ENCODE measurements at regions not wholly inside any gene's neighbourhood (a gene's known extent, or its start where the extent isn't known, plus 50 kb on each side); places are given as distances from the start of the nearest gene placed in this dataset.
A peak's percentile ranks its signal among the peaks of the same experiment; 100 is the strongest.

GRCh38 chr6:142683714-142684141 lies 261.2 kb downstream of the HIVEP2 start:
- DNase-seq: no peak

GRCh38 chr6:142684371-142684770 lies 260.6 kb downstream of the HIVEP2 start:
- DNase-seq: no peak

- no peak for DNase-seq
Measured at GRCh38 chr6:142685852-142686506, 259.0 kb downstream of the HIVEP2 start.

- DNase-seq: no peak
Measured at GRCh38 chr6:142686507-142686887, 258.5 kb downstream of the HIVEP2 start.

- DNase-seq: peak; percentile 29 to 52
Measured at GRCh38 chr6:142692942-142693341, 252.0 kb downstream of the HIVEP2 start.

- DNase-seq: no peak
Measured at GRCh38 chr6:142693441-142693840, 251.5 kb downstream of the HIVEP2 start.

GRCh38 chr6:142694054-142694453 lies 250.9 kb downstream of the HIVEP2 start:
- DNase-seq: no peak

- peak in 1 of 2 donors; percentile 5 for DNase-seq
Measured at GRCh38 chr6:142695016-142695415, 250.0 kb downstream of the HIVEP2 start.

- no peak for DNase-seq
Measured at GRCh38 chr6:142696123-142697000, 248.6 kb downstream of the HIVEP2 start.

- DNase-seq: no peak
Measured at GRCh38 chr6:142697001-142697335, 248.0 kb downstream of the HIVEP2 start.

GRCh38 chr6:142697922-142698321 lies 247.1 kb downstream of the HIVEP2 start:
- DNase-seq: no peak

GRCh38 chr6:142698751-142699150 lies 246.2 kb downstream of the HIVEP2 start:
- no peak for DNase-seq

GRCh38 chr6:142699391-142699790 lies 245.6 kb downstream of the HIVEP2 start:
- no peak for DNase-seq

- no peak for DNase-seq
Measured at GRCh38 chr6:142700032-142700431, 244.9 kb downstream of the HIVEP2 start.

GRCh38 chr6:142700671-142701312 lies 244.2 kb downstream of the HIVEP2 start:
- no peak for DNase-seq

Measured in hippocampal formation (tissue), 2 donors.